Lower lobe of right lung (tissue), 2 donors: ENCODE measurements at regions not wholly inside any gene's neighbourhood (a gene's known extent, or its start where the extent isn't known, plus 50 kb on each side); places are given as distances from the start of the nearest gene placed in this dataset.

ENCODE experiments used
- ATAC-seq, 2 donors: fragments of 200-7000 bp; cut with Tn5 transposase; one replicate each; pipeline ENCODE4 v1.9.1; 2020 to 2022; ENCODE audit warnings: mild to moderate bottlenecking in 2 of 2, moderate library complexity in 2 of 2
- DNase-seq: peaks from one replicate; pipeline ENCODE4 v3.0.0-alpha.2; 2020
- H3K27ac ChIP-seq: fragments of 200-600 bp; one replicate; pipeline ENCODE4 v1.8.0; 2022
- H3K27me3 ChIP-seq: fragments of 200-600 bp; one replicate; pipeline ENCODE4 v1.8.0; 2022; ENCODE audit warnings: low read depth
- H3K36me3 ChIP-seq: fragments of 200-600 bp; one replicate; pipeline ENCODE4 v1.8.0; 2022; ENCODE audit warnings: mild to moderate bottlenecking
- H3K4me1 ChIP-seq: fragments of 200-600 bp; one replicate; pipeline ENCODE4 v1.8.0; 2022
- H3K4me3 ChIP-seq: fragments of 200-600 bp; one replicate; pipeline ENCODE4 v1.8.0; 2022; ENCODE audit warnings: mild to moderate bottlenecking
- H3K9me3 ChIP-seq: fragments of 200-600 bp; one replicate; pipeline ENCODE4 v1.8.0; 2022
- intact Hi-C: fragments of 100-400 bp; cut with DNase I; formaldehyde crosslinking; loops from one replicate; pipeline ENCODE4 v1.11.0; 2022
- TF ChIP-seq, protein P1 (sequence below): fragments of 200-600 bp; IDR thresholded peaks from one replicate; pipeline ENCODE4 v1.8.0; 2022; ENCODE audit warnings: antibody characterized with exemption, mild to moderate bottlenecking
- donor health status: DM: no; HTN: yes; CAD: no; lungs with severe emphysema.

DNA sequence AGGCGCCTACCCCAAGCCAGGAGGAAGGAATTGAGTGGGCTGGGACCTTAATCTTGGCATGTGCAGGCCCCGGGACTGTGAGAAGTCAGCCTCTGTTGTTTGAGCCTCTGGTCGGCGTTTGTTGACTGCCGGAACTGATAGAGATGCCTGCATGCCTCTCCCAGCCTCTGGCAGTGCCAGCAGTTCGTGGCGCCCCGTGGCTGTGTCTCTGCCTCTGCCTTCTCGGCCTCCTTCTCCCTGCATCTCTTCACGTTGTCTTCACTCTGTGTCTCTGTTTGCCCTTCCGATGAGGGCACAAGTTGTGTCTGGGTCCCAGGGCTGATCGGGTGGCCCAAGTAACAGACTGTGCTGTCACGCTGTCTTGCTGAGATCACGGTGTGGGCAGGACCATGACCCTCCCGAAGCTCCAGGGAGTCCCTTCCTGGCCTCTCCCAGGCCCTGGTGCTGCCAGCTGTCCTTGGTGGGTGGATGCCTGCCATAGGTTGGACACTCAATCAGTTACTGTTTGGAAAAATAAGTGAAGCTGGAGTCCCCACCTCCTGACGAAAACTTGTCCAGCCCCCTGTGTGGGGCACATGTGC lies 133.5 kb upstream of the LPCAT1 start:
- no peak for DNase-seq
- TF ChIP-seq, protein P1, sequence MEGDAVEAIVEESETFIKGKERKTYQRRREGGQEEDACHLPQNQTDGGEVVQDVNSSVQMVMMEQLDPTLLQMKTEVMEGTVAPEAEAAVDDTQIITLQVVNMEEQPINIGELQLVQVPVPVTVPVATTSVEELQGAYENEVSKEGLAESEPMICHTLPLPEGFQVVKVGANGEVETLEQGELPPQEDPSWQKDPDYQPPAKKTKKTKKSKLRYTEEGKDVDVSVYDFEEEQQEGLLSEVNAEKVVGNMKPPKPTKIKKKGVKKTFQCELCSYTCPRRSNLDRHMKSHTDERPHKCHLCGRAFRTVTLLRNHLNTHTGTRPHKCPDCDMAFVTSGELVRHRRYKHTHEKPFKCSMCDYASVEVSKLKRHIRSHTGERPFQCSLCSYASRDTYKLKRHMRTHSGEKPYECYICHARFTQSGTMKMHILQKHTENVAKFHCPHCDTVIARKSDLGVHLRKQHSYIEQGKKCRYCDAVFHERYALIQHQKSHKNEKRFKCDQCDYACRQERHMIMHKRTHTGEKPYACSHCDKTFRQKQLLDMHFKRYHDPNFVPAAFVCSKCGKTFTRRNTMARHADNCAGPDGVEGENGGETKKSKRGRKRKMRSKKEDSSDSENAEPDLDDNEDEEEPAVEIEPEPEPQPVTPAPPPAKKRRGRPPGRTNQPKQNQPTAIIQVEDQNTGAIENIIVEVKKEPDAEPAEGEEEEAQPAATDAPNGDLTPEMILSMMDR, result no peak
- no peak overlapping the region for H3K27ac ChIP-seq
- peaks cover 5% of the 10 kb centered on the region for H3K4me1 ChIP-seq
- no peak overlapping the region for H3K4me3 ChIP-seq
- H3K36me3 ChIP-seq, result no peaks in the 10 kb centered on the region
- no peak for ATAC-seq
- H3K9me3 ChIP-seq, result no peaks in the 10 kb centered on the region
- H3K27me3 ChIP-seq, result peaks cover 58% of the 10 kb centered on the region
- intact Hi-C loops, result no loop called here

DNA sequence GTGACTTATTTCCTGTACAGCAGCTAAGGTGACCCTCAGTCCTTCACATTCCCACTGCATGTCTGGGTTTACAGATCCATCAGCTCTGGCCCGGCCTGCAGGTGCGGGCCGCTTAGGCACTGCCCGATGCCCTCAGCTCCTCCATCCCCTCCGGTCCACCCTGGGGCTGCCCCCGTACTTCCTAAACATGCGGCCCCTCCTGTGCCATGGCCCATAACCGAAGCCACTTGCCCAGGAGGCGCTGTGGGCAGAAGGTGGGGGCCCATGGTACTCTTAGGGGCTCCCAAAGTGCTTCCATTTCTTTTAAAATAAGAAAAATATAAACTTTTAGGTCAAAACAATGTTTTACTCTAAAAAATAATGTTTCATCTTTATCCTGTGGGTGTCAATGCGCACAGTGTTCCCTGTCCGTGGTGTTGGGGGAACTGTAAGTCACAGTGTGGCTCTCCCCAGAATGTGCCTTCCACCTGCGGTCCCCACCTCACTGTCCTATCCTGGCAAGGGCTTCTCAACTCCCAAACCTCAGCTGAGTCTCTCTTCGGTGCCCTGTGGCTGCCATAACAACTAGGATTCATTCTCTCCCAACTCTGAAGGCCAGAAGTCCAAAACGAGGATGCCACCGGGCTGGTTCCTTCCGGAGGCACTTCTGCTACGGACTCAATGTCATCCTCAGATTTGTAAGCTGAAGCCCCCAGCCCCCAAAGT lies 132.7 kb upstream of the LPCAT1 start:
- intact Hi-C loops, result no loop called here
- TF ChIP-seq, protein P1, result no peak
- no peak for DNase-seq
- H3K36me3 ChIP-seq, result no peaks in the 10 kb centered on the region
- peaks cover 5% of the 10 kb centered on the region for H3K4me1 ChIP-seq
- no peaks in the 10 kb centered on the region for H3K9me3 ChIP-seq
- ATAC-seq, result no peak
- H3K27me3 ChIP-seq, result peaks cover 52% of the 10 kb centered on the region
- H3K4me3 ChIP-seq, result no peak overlapping the region
- H3K27ac ChIP-seq, result no peak overlapping the region

DNA sequence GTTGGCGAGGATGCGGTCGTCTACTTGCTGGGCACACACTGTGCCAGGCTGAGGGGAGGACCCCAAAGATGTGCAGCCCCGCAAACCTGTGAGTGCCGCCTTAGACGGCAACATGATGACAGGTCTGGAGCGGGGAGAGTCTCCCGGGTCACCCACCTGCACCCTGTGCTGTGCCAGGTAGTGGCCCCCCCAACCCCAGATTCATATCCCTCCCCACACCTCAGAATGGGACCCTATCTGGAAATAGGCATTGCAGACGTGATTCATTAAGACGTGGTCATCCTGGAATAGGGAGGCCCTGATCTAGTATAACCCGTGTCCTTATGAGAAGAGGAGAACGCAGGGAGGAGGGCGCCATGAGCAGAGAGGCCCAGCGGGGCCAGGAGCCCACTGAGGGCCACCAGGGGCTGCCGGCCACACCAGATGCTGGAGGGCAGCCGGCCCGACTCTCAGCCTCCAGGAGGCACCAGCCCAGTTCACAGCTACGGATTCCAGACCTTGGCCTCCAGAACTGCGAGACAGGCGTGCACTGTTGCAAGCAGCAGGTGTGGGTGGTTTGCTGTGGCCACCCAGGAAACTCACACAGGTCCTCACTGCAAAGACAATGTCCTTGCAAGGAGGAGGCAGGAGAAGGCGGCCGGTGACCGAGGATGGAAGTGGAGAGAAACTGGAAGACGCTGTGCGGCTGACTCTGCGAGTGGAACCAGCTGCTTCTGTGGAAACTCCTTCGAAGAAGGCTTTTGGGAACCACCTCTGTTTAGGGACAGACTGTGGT lies 131.9 kb upstream of the LPCAT1 start:
- H3K27me3 ChIP-seq, result peaks cover 49% of the 10 kb centered on the region
- no peaks in the 10 kb centered on the region for H3K36me3 ChIP-seq
- H3K4me1 ChIP-seq, result peaks cover 5% of the 10 kb centered on the region
- TF ChIP-seq, protein P1, result no peak
- DNase-seq (no peak), ATAC-seq (no peak)
- intact Hi-C loops, result no loop called here
- H3K9me3 ChIP-seq, result no peaks in the 10 kb centered on the region
- no peak overlapping the region for H3K27ac ChIP-seq
- H3K4me3 ChIP-seq, result no peak overlapping the region

DNA sequence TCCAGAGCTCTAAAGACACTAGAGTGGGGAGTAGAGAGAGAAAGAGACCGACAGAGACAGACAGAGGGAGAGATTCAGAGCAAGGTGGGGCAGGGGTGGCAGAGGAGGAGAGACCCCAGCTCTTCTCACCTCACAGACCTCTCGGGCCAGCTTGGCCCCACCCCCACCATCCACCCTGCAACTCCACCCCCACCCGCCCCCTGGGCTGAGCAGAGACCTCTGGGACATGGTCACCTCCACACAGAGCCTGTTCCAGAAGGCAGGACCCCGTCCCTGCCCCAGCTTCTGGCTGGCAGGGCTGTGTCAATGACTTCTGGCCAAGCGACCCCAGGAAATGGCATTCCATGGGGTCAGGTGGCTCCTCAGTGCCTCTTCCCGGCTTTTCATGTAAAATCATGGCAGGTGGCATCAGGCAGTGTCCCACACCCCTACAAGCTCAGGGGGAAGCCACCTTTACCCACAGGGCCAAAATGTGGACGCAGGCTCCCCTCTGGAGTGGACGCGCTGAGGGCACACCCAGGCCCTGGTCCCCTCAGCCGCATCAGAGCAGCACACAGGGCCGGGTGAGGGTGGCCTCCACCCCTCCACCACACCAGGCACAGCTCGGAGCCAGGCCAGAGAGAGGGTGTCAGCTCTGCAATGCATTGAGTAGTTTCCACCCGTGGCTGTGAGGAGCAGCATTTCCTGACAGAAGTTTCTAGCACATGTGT lies 131.2 kb upstream of the LPCAT1 start:
- DNase-seq (no peak), ATAC-seq (no peak)
- intact Hi-C loops, result no loop called here
- H3K4me3 ChIP-seq, result no peak overlapping the region
- peaks cover 44% of the 10 kb centered on the region for H3K27me3 ChIP-seq
- H3K4me1 ChIP-seq, result peaks cover 5% of the 10 kb centered on the region
- no peaks in the 10 kb centered on the region for H3K36me3 ChIP-seq
- H3K9me3 ChIP-seq, result no peaks in the 10 kb centered on the region
- H3K27ac ChIP-seq, result no peak overlapping the region
- TF ChIP-seq, protein P1, result no peak
